ENCODE measurements at regions not wholly inside any gene's neighbourhood (a gene's known extent, or its start where the extent isn't known, plus 50 kb on each side); places are given as distances from the start of the nearest gene placed in this dataset.

DNA sequence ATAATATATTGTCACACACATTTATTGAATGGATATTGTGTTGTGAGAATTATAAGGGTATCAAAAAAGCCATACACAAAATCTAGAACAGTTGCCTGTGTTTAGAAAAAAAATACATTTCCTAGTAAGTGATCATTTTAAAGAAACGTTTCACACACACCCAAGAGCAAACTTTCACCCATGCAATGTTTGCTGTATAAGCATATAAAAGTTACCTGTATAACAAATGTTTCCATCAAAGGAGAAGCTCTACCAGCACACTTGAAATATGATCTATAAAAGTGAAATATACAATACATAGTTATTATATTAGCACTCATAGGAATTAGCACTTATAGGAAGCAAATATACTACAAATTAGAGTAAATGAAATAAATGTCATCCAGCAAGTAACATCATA lies 1098.1 kb downstream of the NCAM2 start:
- Mint-ChIP-seq H3K4me1 (no peaks in the 10 kb centered on the region), H3K4me3 (no peak overlapping the region), H3K27ac (no peak overlapping the region), H3K27me3 (no peaks in the 10 kb centered on the region), H3K9me3 (peaks cover 0 to 12% (median 0%) of the 10 kb centered on the region in 11 donors), H3K36me3 (no peaks in the 10 kb centered on the region)
- H3K36me3 ChIP-seq (ENCODE audit: control insufficient read depth in 2 of 3, insufficient read depth in 3 of 3, low read length in 3 of 3), result no peaks in the 10 kb centered on the region
- intact Hi-C loops (cut with micrococcal nuclease), result no loop called here
- CTCF ChIA-PET, result no interaction called here
- POLR2A ChIA-PET, result no interaction called here
- no peak overlapping the region for H3K27ac ChIP-seq (ENCODE audit: low read depth, low read length)
- H3K4me1 ChIP-seq (ENCODE audit: control insufficient read depth in 2 of 2, insufficient read depth in 2 of 2, low read length in 2 of 2), result no peaks in the 10 kb centered on the region
- H3K4me3 ChIP-seq (ENCODE audit: low read length), result no peak overlapping the region
- ATAC-seq (no peak), DNase-seq (no peak)
- H3K27me3 ChIP-seq (ENCODE audit: control insufficient read depth in 2 of 2, insufficient read depth in 2 of 2, low read length in 2 of 2), result no peaks in the 10 kb centered on the region
- H3K9me3 ChIP-seq (ENCODE audit: control insufficient read depth in 2 of 3, low read length in 3 of 3), result no peaks in the 10 kb centered on the region

DNA sequence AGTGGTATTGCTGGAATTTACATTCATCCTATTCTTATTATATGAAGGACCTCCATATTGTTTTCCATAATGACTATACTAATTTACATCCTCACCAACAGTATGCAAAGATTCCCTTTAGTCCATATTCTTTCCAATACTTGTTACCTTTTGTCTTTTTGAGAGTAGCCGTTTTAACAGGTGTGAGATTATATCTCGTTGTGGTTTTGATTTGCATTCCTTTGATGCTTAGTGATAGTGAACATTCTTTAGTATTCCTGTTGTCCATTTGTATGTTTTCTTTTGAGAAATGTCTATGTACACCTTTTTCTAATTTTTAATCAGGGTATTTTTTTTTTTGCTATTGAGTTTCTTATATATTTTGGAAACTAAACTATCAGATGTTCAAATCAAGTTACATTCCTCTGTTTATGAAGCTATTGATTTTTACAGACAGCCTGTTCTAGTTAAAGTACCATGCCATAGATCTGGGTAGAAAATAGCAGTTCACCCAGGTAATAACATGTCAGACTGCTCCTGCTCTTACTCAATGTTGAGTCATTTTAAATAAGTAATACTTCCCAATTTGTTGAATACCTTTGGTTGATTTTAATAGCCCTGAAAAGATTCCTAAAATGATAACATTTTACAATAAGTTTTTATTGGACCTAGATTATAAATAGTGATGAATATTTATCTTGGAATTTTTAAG lies 1108.7 kb downstream of the NCAM2 start:
- no peaks in the 10 kb centered on the region for H3K36me3 ChIP-seq (ENCODE audit: control insufficient read depth in 2 of 3, insufficient read depth in 3 of 3, low read length in 3 of 3)
- DNase-seq, result no peak
- H3K4me1 Mint-ChIP-seq, result no peaks in the 10 kb centered on the region

DNA sequence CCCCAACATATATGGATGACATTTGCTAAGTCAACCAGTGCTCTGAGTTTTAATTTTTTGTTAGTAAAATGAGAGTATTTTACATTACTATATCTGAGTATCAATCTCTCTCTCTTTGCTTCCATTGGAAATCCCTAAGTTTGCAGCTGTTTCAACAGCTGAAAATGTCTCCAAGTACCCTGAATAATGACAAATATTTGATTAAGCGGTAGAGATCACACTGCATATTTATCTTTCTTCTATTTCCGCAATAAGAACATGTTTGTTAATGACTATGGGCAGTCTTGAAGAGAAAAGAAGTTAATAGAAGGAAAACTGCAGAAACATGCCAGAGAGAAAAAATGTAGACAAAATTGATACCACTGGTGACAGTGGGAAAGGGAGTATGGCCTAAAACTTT lies 1117.5 kb downstream of the NCAM2 start:
- Histone ChIP-seq H3K36me3 (ENCODE audit: control insufficient read depth in 2 of 3, insufficient read depth in 3 of 3, low read length in 3 of 3) (no peaks in the 10 kb centered on the region), H3K27me3 (ENCODE audit: control insufficient read depth in 2 of 2, insufficient read depth in 2 of 2, low read length in 2 of 2) (no peaks in the 10 kb centered on the region), H3K27ac (ENCODE audit: low read depth, low read length) (no peak overlapping the region), H3K9me3 (ENCODE audit: control insufficient read depth in 2 of 3, low read length in 3 of 3) (no peaks in the 10 kb centered on the region), H3K4me3 (ENCODE audit: low read length) (no peak overlapping the region), H3K4me1 (ENCODE audit: control insufficient read depth in 2 of 2, insufficient read depth in 2 of 2, low read length in 2 of 2) (no peaks in the 10 kb centered on the region)
- ATAC-seq (no peak), DNase-seq (no peak)
- ChIA-PET CTCF (no interaction called here), POLR2A (no interaction called here)
- H3K27me3 Mint-ChIP-seq, result no peaks in the 10 kb centered on the region
- no peak overlapping the region for H3K4me3 Mint-ChIP-seq
- intact Hi-C loops (cut with micrococcal nuclease), result no loop called here
- no peaks in the 10 kb centered on the region for H3K36me3 Mint-ChIP-seq
- no peak overlapping the region for H3K27ac Mint-ChIP-seq
- no peaks in the 10 kb centered on the region for H3K4me1 Mint-ChIP-seq
- peaks cover 0 to 8% (median 0%) of the 10 kb centered on the region in 11 donors for H3K9me3 Mint-ChIP-seq

More for the DNA sequence above, 1108.7 kb downstream of the NCAM2 start:
- ChIA-PET CTCF (no interaction called here), POLR2A (no interaction called here)
- Mint-ChIP-seq H3K27me3 (no peaks in the 10 kb centered on the region), H3K4me3 (no peak overlapping the region), H3K36me3 (no peaks in the 10 kb centered on the region), H3K9me3 (peaks cover 0 to 25% (median 8%) of the 10 kb centered on the region in 11 donors), H3K27ac (no peak overlapping the region)
- Histone ChIP-seq H3K27me3 (ENCODE audit: control insufficient read depth in 2 of 2, insufficient read depth in 2 of 2, low read length in 2 of 2) (no peaks in the 10 kb centered on the region), H3K27ac (ENCODE audit: low read depth, low read length) (no peak overlapping the region), H3K4me3 (ENCODE audit: low read length) (no peak overlapping the region), H3K4me1 (ENCODE audit: control insufficient read depth in 2 of 2, insufficient read depth in 2 of 2, low read length in 2 of 2) (no peaks in the 10 kb centered on the region), H3K9me3 (ENCODE audit: control insufficient read depth in 2 of 3, low read length in 3 of 3) (no peaks in the 10 kb centered on the region)
- intact Hi-C loops (cut with micrococcal nuclease), result no loop called here
- no peak for ATAC-seq

DNA sequence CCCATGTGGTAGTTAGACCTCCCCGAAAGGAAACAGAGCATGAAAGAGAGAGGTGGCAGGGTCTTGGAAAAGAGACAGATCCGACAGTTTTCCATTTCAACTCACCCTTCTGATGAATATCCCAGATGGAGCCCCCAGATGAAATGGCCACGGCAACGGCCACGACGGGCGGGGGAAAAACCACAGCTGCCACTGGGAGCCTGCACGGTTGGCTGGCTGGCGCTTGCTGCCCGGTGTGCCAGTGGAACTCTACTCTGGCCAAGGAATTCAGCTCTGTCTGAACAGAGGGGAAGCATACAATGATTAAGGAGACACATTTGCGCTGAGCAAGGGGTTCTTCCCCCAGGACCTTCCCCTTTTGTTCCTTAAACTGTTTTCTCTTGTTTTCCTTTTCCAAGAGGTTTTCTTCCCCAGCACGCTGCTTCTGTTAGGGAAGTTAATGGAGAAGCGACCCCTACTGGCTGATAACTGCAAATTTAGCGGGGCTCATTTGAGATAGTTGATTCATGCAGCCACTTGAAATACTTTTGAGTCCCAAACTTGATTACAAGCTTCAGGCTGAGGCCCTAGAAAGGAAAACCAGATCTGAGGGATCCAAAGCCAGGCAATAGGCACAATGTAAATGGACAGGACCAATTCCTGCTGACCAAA lies 1122.5 kb downstream of the NCAM2 start:
- ChIA-PET CTCF (no interaction called here), POLR2A (no interaction called here)
- Histone ChIP-seq H3K4me1 (ENCODE audit: control insufficient read depth in 2 of 2, insufficient read depth in 2 of 2, low read length in 2 of 2) (no peaks in the 10 kb centered on the region), H3K27me3 (ENCODE audit: control insufficient read depth in 2 of 2, insufficient read depth in 2 of 2, low read length in 2 of 2) (no peaks in the 10 kb centered on the region), H3K36me3 (ENCODE audit: control insufficient read depth in 2 of 3, insufficient read depth in 3 of 3, low read length in 3 of 3) (no peaks in the 10 kb centered on the region), H3K9me3 (ENCODE audit: control insufficient read depth in 2 of 3, low read length in 3 of 3) (no peaks in the 10 kb centered on the region), H3K4me3 (ENCODE audit: low read length) (no peak overlapping the region), H3K27ac (ENCODE audit: low read depth, low read length) (no peak overlapping the region)
- no peaks in the 10 kb centered on the region for H3K36me3 Mint-ChIP-seq
- H3K27me3 Mint-ChIP-seq, result no peaks in the 10 kb centered on the region
- intact Hi-C loops (cut with micrococcal nuclease), result loop anchor here in 1 of 2 donors (5.0 kb wide), 1 partner anchor 1118 kb away; no protein-coding TSS in a partner anchor
- ATAC-seq (no peak), DNase-seq (no peak)
- H3K9me3 Mint-ChIP-seq, result peaks cover 0 to 6% (median 0%) of the 10 kb centered on the region in 11 donors
- H3K4me1 Mint-ChIP-seq, result no peaks in the 10 kb centered on the region
- H3K27ac Mint-ChIP-seq, result no peak overlapping the region
- H3K4me3 Mint-ChIP-seq, result no peak overlapping the region

DNA sequence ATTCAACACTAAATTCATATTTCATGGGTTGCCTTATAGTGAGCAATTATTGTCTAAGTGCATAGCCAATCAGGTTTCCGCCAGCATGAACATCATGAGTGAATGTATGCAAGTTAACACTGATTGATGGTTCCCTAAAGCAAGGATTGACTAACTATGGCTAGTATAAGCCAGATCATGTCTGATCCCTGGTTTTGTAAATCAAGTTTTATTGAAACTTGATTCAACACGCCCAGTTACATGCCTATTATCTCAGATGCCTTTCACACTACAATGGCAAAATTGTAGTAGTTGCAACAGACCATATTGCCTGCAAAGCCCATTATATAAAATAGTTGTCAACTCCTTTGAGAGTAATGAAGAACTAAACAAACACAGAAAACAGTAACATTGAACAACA lies 1127.4 kb downstream of the NCAM2 start:
- ChIA-PET POLR2A (no interaction called here), CTCF (no interaction called here)
- Histone ChIP-seq H3K4me3 (ENCODE audit: low read length) (no peak overlapping the region), H3K9me3 (ENCODE audit: control insufficient read depth in 2 of 3, low read length in 3 of 3) (no peaks in the 10 kb centered on the region), H3K36me3 (ENCODE audit: control insufficient read depth in 2 of 3, insufficient read depth in 3 of 3, low read length in 3 of 3) (no peaks in the 10 kb centered on the region), H3K27me3 (ENCODE audit: control insufficient read depth in 2 of 2, insufficient read depth in 2 of 2, low read length in 2 of 2) (no peaks in the 10 kb centered on the region), H3K27ac (ENCODE audit: low read depth, low read length) (no peak overlapping the region), H3K4me1 (ENCODE audit: control insufficient read depth in 2 of 2, insufficient read depth in 2 of 2, low read length in 2 of 2) (no peaks in the 10 kb centered on the region)
- no peak overlapping the region for H3K4me3 Mint-ChIP-seq
- H3K27me3 Mint-ChIP-seq, result no peaks in the 10 kb centered on the region
- no peaks in the 10 kb centered on the region for H3K36me3 Mint-ChIP-seq
- DNase-seq, result no peak
- peaks cover 0 to 15% (median 0%) of the 10 kb centered on the region in 11 donors for H3K9me3 Mint-ChIP-seq
- no peak for ATAC-seq
- H3K4me1 Mint-ChIP-seq, result no peaks in the 10 kb centered on the region
- no peak overlapping the region for H3K27ac Mint-ChIP-seq
- intact Hi-C loops (cut with micrococcal nuclease), result no loop called here

DNA sequence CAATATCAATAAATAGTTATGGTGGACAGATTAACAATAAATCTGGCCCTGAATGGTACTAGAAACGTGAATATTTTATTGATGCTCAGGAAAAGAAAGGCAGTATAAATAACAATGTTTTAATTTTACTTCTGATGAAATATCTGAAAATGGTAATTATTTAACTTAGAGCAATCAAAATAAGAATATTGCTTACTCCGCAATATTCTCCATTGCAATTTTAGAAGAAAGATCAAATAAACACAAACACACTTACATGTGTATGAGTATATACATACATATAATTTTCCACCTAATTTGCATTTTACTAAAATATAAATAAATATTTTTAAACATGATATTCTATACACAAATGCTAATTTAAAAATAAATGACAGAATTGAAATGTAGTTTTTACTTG lies 1130.5 kb downstream of the NCAM2 start:
- no peaks in the 10 kb centered on the region for H3K4me1 Mint-ChIP-seq
- intact Hi-C loops (cut with micrococcal nuclease), result no loop called here
- no peaks in the 10 kb centered on the region for H3K27me3 ChIP-seq (ENCODE audit: control insufficient read depth in 2 of 2, insufficient read depth in 2 of 2, low read length in 2 of 2)
- H3K36me3 Mint-ChIP-seq, result no peaks in the 10 kb centered on the region
- POLR2A ChIA-PET, result no interaction called here
- CTCF ChIA-PET, result no interaction called here
- no peak for ATAC-seq
- no peak overlapping the region for H3K27ac ChIP-seq (ENCODE audit: low read depth, low read length)
- DNase-seq, result no peak
- no peak overlapping the region for H3K4me3 Mint-ChIP-seq
- no peaks in the 10 kb centered on the region for H3K27me3 Mint-ChIP-seq
- no peak overlapping the region for H3K27ac Mint-ChIP-seq
- no peaks in the 10 kb centered on the region for H3K4me1 ChIP-seq (ENCODE audit: control insufficient read depth in 2 of 2, insufficient read depth in 2 of 2, low read length in 2 of 2)
- no peaks in the 10 kb centered on the region for H3K9me3 ChIP-seq (ENCODE audit: control insufficient read depth in 2 of 3, low read length in 3 of 3)
- H3K36me3 ChIP-seq (ENCODE audit: control insufficient read depth in 2 of 3, insufficient read depth in 3 of 3, low read length in 3 of 3), result no peaks in the 10 kb centered on the region
- H3K9me3 Mint-ChIP-seq, result peaks cover 0 to 9% (median 0%) of the 10 kb centered on the region in 11 donors
- no peak overlapping the region for H3K4me3 ChIP-seq (ENCODE audit: low read length)

All from naive thymus-derived CD4-positive, alpha-beta T cell (primary cell).